K562 (cell line): ENCODE measurements at regions not wholly inside any gene's neighbourhood (a gene's known extent, or its start where the extent isn't known, plus 50 kb on each side); places are given as distances from the start of the nearest gene placed in this dataset.

Experiments used
- ATAC-seq: fragments of 200-7000 bp; cut with Tn5 transposase; 3 replicates; pipeline ENCODE4 v1.9.1; 2020; ENCODE audit warnings: moderate library complexity
- BruUV-seq: library from RNA; stranded (reverse); fragments of 400-500 nt; replicated peaks from 2 replicates; lab custom pipeline; 2021; lab: Mats Ljungman, UMichigan
- CTCF ChIA-PET: fragments of 300-600 bp; formaldehyde crosslinking; extraction: SDS; loops from one replicate; lab custom pipeline; 2021; ENCODE audit warnings: low intra/inter-chr PET ratio; lab: Yijun Ruan, JAX
- POLR2A ChIA-PET: fragments of 300-600, 350-650 bp; sonication (Branson Sonifier 250); formaldehyde crosslinking; extraction: SDS; loops from one replicate; lab custom pipeline; 2021; ENCODE audit warnings: antibody characterized with exemption, inconsistent platforms; lab: Yijun Ruan, JAX
- DNase-seq, 4 experiments: peaks; one replicate each; pipeline versions ENCODE4 v3.0.0 to v3.0.0-alpha.2; 2011 to 2018; ENCODE audit warnings: low spot score in 3 of 4, mixed read lengths in 3 of 4; ENCODE audit errors: extremely low read depth in 1 of 4
- FAIRE-seq: peaks from 2 replicates; lab custom pipeline; 2011; peaks lifted over from hg19 to GRCh38; lab: Jason Lieb, UNC
- H2AFZ ChIP-seq: 2 replicates; pipeline ENCODE4 v1.6.0; 2011; ENCODE audit warnings: low read depth, low read length, control low read depth, inconsistent platforms
- H3K27ac ChIP-seq: fragments of 200-600 bp; 3 replicates; pipeline ENCODE4 v1.8.0; 2011; ENCODE audit warnings: low read depth, mild to moderate bottlenecking, control low read depth, inconsistent platforms, low read length, moderate library complexity, mixed read lengths; ENCODE audit errors: extremely low read depth
- H3K27me3 ChIP-seq, 2 experiments: fragments of 300-600 bp in 1 of 2; 2 replicates in 1 of 2; 3 replicates in 1 of 2; pipeline versions ENCODE4 v1.6.0 to v1.8.0; 2011; ENCODE audit warnings: inconsistent platforms in 2 of 2, low read length in 2 of 2, mild to moderate bottlenecking in 1 of 2, mixed read lengths in 1 of 2, moderate library complexity in 1 of 2; ENCODE audit not compliant: control insufficient read depth in 2 of 2, insufficient read depth in 2 of 2
- H3K36me3 ChIP-seq: fragments of 300-600 bp; 3 replicates; pipeline ENCODE4 v1.8.0; 2011; ENCODE audit warnings: mild to moderate bottlenecking, low read length, inconsistent platforms; ENCODE audit not compliant: control insufficient read depth, insufficient read depth
- H3K4me1 ChIP-seq, 2 experiments: fragments of 200-600 bp in 1 of 2; replicated peaks in 1 of 2; 2 replicates in 1 of 2; 3 replicates in 1 of 2; pipeline versions ENCODE4 v1.5.1 to v1.8.0; 2011; ENCODE audit warnings: inconsistent platforms in 2 of 2, low read length in 2 of 2, mild to moderate bottlenecking in 1 of 2, mixed read lengths in 1 of 2, moderate library complexity in 1 of 2; ENCODE audit not compliant: control insufficient read depth in 2 of 2, insufficient read depth in 2 of 2
- H3K4me2 ChIP-seq: 2 replicates; pipeline ENCODE4 v1.6.1; 2011; ENCODE audit warnings: low read length, control low read depth, inconsistent platforms, mixed read lengths; ENCODE audit not compliant: insufficient read depth
- H3K4me3 ChIP-seq: fragments of 200-600 bp; sonication (generic), shearing (Covaris generic); 2 replicates; pipeline ENCODE4 v1.5.1; 2016; ENCODE audit warnings: control low read depth, inconsistent platforms
- H3K79me2 ChIP-seq: fragments of 200-600 bp; 3 replicates; pipeline ENCODE4 v1.8.0; 2011; ENCODE audit warnings: low read length, inconsistent platforms; ENCODE audit not compliant: control insufficient read depth, insufficient read depth
- H3K9ac ChIP-seq, 2 experiments: 2 replicates each; pipeline versions ENCODE4 v1.6.0 to v1.6.1; 2011; ENCODE audit warnings: low read depth in 2 of 2, low read length in 2 of 2, control low read depth in 1 of 2, inconsistent platforms in 1 of 2, mild to moderate bottlenecking in 1 of 2, mixed read lengths in 1 of 2; ENCODE audit not compliant: insufficient read depth in 1 of 2
- H3K9me1 ChIP-seq: one replicate; pipeline ENCODE4 v1.6.0; 2011; ENCODE audit warnings: inconsistent platforms, mild to moderate bottlenecking, low read length, moderate library complexity; ENCODE audit not compliant: control insufficient read depth, insufficient read depth
- H3K9me3 ChIP-seq: replicated peaks from 2 replicates; pipeline ENCODE4 v1.5.1; 2011; ENCODE audit warnings: low read depth, low read length, inconsistent platforms; ENCODE audit not compliant: control insufficient read depth, insufficient read depth
- H4K20me1 ChIP-seq: replicated peaks from 2 replicates; pipeline ENCODE4 v1.6.1; 2011; ENCODE audit warnings: low read length, inconsistent platforms, mixed read lengths; ENCODE audit not compliant: control insufficient read depth, insufficient read depth
- CXXC5 ChIP-seq: fragments of 250-450 bp; sonication (Bioruptor Pico); IDR thresholded peaks from 2 replicates; pipeline ENCODE4 v1.8.0; 2022; ENCODE audit warnings: inconsistent platforms, mild to moderate bottlenecking, moderate library complexity
- ESRRA ChIP-seq: fragments of 450-650 bp; IDR thresholded peaks from 2 replicates; pipeline ENCODE4 v1.6.1; 2014; ENCODE audit warnings: low read depth, mild to moderate bottlenecking, moderate library complexity, borderline replicate concordance
- HDGF ChIP-seq: fragments of 450-650 bp; IDR thresholded peaks from 2 replicates; pipeline ENCODE4 v1.6.1; 2016
- KAT2B ChIP-seq: IDR thresholded peaks from one replicate; pipeline ENCODE4 v1.6.1; 2012; ENCODE audit warnings: low read depth, mild to moderate bottlenecking, control low read depth, inconsistent platforms, low read length, moderate library complexity
- MBD1 ChIP-seq: fragments of 250-450 bp; sonication (Bioruptor Pico); IDR thresholded peaks from 2 replicates; pipeline ENCODE4 v1.8.0; 2022; ENCODE audit warnings: inconsistent platforms
- RAD21 ChIP-seq, 2 experiments: fragments of 250-450 bp in 1 of 2; fragments of 450-650 bp in 1 of 2; sonication (Bioruptor Pico) in 1 of 2; formaldehyde crosslinking in 1 of 2; IDR thresholded peaks in 1 of 2; conservative IDR thresholded peaks in 1 of 2; 2 replicates each; pipeline versions ENCODE4 v1.4.0 to v1.8.0; 2020 to 2022; ENCODE audit warnings: mild to moderate bottlenecking in 2 of 2, moderate library complexity in 1 of 2
- WGBS: fragments of 100-300 bp; shearing (Covaris generic); methylation state at CpG from one replicate; pipeline ENCODE4 v1.1.6; 2016; ENCODE audit warnings: low coverage, mixed read lengths; ENCODE audit not compliant: insufficient coverage; ENCODE audit errors: missing lambda C conversion rate; 5-methylcytosine and 5-hydroxymethylcytosine counted together
- in situ Hi-C: fragments of 300-500 bp; cut with MboI; formaldehyde crosslinking; loops from 4 replicates; pipeline ENCODE4 v1.15.0; 2018; ENCODE audit warnings: inconsistent platforms, mixed read lengths
- intact Hi-C: fragments of 100-400 bp; cut with micrococcal nuclease; formaldehyde crosslinking; loops from 2 replicates; pipeline ENCODE4 v1.14.2; 2022
- TF ChIP-seq, protein P1 (sequence below): fragments of 250-450 bp; sonication (Bioruptor Pico); IDR thresholded peaks from 2 replicates; pipeline ENCODE4 v1.8.0; 2022; ENCODE audit warnings: moderate library complexity, mild to moderate bottlenecking, inconsistent platforms

- 0% methylated on average over 1 of the region's 1 CpG for WGBS
- BruUV-seq, result no TSS peak
- Histone ChIP-seq H3K36me3 (no peaks in the 10 kb centered on the region), H3K9ac (no peak overlapping the region), H3K4me3 (no peak overlapping the region), H3K27me3 (no peaks in the 10 kb centered on the region), H4K20me1 (no peaks in the 10 kb centered on the region), H3K27ac (no peak overlapping the region), H3K9me1 (no peaks in the 10 kb centered on the region), H2AFZ (no peak overlapping the region), H3K79me2 (no peaks in the 10 kb centered on the region), H3K4me2 (no peak overlapping the region), H3K9me3 (no peaks in the 10 kb centered on the region), H3K4me1 (no peaks in the 10 kb centered on the region)
- TF ChIP-seq ESRRA, result no peak
- TF ChIP-seq HDGF, result no peak
- TF ChIP-seq, protein P1, sequence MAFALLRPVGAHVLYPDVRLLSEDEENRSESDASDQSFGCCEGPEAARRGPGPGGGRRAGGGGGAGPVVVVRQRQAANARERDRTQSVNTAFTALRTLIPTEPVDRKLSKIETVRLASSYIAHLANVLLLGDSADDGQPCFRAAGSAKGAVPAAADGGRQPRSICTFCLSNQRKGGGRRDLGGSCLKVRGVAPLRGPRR (CRISPR knock-in tag), result no peak
- no peak for TF ChIP-seq KAT2B
- TF ChIP-seq MBD1, result no peak
- no peak for TF ChIP-seq CXXC5
- no peak for TF ChIP-seq RAD21 (CRISPR knock-in tag; conservative IDR thresholded peaks at IDR 0.05 in 1 of 2, IDR thresholded peaks at IDR 0.05 in 1 of 2)
- intact Hi-C loops, result no loop called here
- ChIA-PET CTCF (no interaction called here), POLR2A (no interaction called here)
- no peak for FAIRE-seq
- no peak for ATAC-seq
- no peak for DNase-seq
- in situ Hi-C loops, result no loop called here
These were observed 736.8 kb downstream of the DIPK2A start for GRCh38 chr3:144708437-144708836.
